Muscle layer of duodenum (tissue), 2 donors: ENCODE measurements at regions not wholly inside any gene's neighbourhood (a gene's known extent, or its start where the extent isn't known, plus 50 kb on each side); places are given as distances from the start of the nearest gene placed in this dataset.
"Not testable (repeated sequence)": the region's sequence is repeated elsewhere in the genome, so short reads cannot be mapped to it uniquely, and the experiment has no call there.

ENCODE experiments used
- H3K27ac ChIP-seq: one replicate; pipeline ENCODE4 v1.7.0; 2013; ENCODE audit warnings: mild to moderate bottlenecking, low read length
- H3K27me3 ChIP-seq: one replicate; pipeline ENCODE4 v1.7.0; 2013; ENCODE audit warnings: low read depth, mild to moderate bottlenecking, control low read depth, low read length
- H3K36me3 ChIP-seq, 2 donors: one replicate each; pipeline ENCODE4 v1.7.0; 2013; ENCODE audit warnings: low read length in 2 of 2, control low read depth in 1 of 2, mild to moderate bottlenecking in 1 of 2; ENCODE audit not compliant: insufficient read depth in 2 of 2, control insufficient read depth in 1 of 2
- H3K4me1 ChIP-seq, 2 donors: one replicate each; pipeline ENCODE4 v1.7.0; 2013; ENCODE audit warnings: low read length in 2 of 2, mild to moderate bottlenecking in 2 of 2, control low read depth in 1 of 2, moderate library complexity in 1 of 2; ENCODE audit not compliant: insufficient read depth in 2 of 2, control insufficient read depth in 1 of 2
- H3K4me3 ChIP-seq, 2 donors: one replicate each; pipeline ENCODE4 v1.7.0; 2013; ENCODE audit warnings: low read length in 2 of 2, low read depth in 1 of 2, mild to moderate bottlenecking in 1 of 2
- H3K9me3 ChIP-seq, 2 donors: one replicate each; pipeline ENCODE4 v1.7.0; 2013; ENCODE audit warnings: low read length in 2 of 2, control low read depth in 1 of 2, mild to moderate bottlenecking in 1 of 2; ENCODE audit not compliant: control insufficient read depth in 1 of 2
- donor health status: healthy.

GRCh38 chr9:7507566-7508270, 291.9 kb downstream of the DMAC1 start:
- H3K4me3 ChIP-seq = no peak overlapping the region
- no peaks in the 10 kb centered on the region for H3K4me1 ChIP-seq
- no peaks in the 10 kb centered on the region for H3K27me3 ChIP-seq
- no peak overlapping the region for H3K27ac ChIP-seq
- H3K36me3 ChIP-seq = no peaks in the 10 kb centered on the region
- H3K9me3 ChIP-seq = no peaks in the 10 kb centered on the region

DNA sequence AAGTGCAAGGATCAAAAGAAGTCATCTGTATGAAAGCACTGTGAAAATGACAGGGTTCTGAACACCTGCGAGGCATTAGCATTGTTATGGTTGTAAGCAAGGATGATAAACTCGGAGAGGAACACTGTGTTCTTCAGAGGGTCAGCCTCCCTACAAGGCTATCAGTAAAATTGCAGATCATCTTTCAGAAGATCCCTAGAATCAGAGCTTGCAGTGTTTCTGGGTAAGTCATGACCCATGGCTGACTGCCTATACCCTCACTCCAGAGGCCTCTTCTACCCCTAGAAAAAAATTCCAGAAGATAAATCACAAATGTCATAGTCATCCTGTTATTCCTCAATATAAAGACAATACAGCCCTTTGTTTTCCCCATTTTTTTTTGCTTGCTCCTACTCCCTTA, 292.6 kb downstream of the DMAC1 start:
- Histone ChIP-seq H3K4me3 (no peak overlapping the region), H3K36me3 (no peaks in the 10 kb centered on the region), H3K27ac (no peak overlapping the region)

GRCh38 chr9:7500521-7500920, 299.1 kb downstream of the DMAC1 start:
- no peaks in the 10 kb centered on the region for H3K27me3 ChIP-seq
- no peaks in the 10 kb centered on the region for H3K4me1 ChIP-seq
- H3K9me3 ChIP-seq = no peaks in the 10 kb centered on the region
- H3K36me3 ChIP-seq = no peaks in the 10 kb centered on the region
- no peak overlapping the region for H3K4me3 ChIP-seq
- H3K27ac ChIP-seq = no peak overlapping the region

More for the DNA sequence above, 292.6 kb downstream of the DMAC1 start:
- H3K4me1 ChIP-seq = no peaks in the 10 kb centered on the region
- no peaks in the 10 kb centered on the region for H3K27me3 ChIP-seq
- no peaks in the 10 kb centered on the region for H3K9me3 ChIP-seq

- Histone ChIP-seq H3K9me3 (no peaks in the 10 kb centered on the region), H3K36me3 (no peaks in the 10 kb centered on the region), H3K27me3 (no peaks in the 10 kb centered on the region), H3K4me3 (no peak overlapping the region), H3K4me1 (no peaks in the 10 kb centered on the region), H3K27ac (no peak overlapping the region)
Measured at GRCh38 chr9:7491641-7492040, 307.9 kb downstream of the DMAC1 start.

GRCh38 chr9:7490317-7491108, 309.1 kb downstream of the DMAC1 start:
- H3K36me3 ChIP-seq = no peaks in the 10 kb centered on the region
- H3K27me3 ChIP-seq = no peaks in the 10 kb centered on the region
- no peak overlapping the region for H3K27ac ChIP-seq
- no peak overlapping the region for H3K4me3 ChIP-seq
- no peaks in the 10 kb centered on the region for H3K4me1 ChIP-seq
- H3K9me3 ChIP-seq = no peaks in the 10 kb centered on the region

GRCh38 chr9:7489036-7489435, 310.5 kb downstream of the DMAC1 start:
- H3K27me3 ChIP-seq = no peaks in the 10 kb centered on the region
- no peaks in the 10 kb centered on the region for H3K4me1 ChIP-seq

GRCh38 chr9:7484014-7484413, 315.6 kb downstream of the DMAC1 start:
- not testable (repeated sequence) for H3K27ac ChIP-seq, H3K4me3 ChIP-seq, H3K27me3 ChIP-seq, H3K36me3 ChIP-seq, H3K4me1 ChIP-seq, H3K9me3 ChIP-seq

More at GRCh38 chr9:7489036-7489435, 310.5 kb downstream of the DMAC1 start:
- Histone ChIP-seq H3K9me3 (no peaks in the 10 kb centered on the region), H3K36me3 (no peaks in the 10 kb centered on the region), H3K27ac (no peak overlapping the region), H3K4me3 (no peak overlapping the region)

DNA sequence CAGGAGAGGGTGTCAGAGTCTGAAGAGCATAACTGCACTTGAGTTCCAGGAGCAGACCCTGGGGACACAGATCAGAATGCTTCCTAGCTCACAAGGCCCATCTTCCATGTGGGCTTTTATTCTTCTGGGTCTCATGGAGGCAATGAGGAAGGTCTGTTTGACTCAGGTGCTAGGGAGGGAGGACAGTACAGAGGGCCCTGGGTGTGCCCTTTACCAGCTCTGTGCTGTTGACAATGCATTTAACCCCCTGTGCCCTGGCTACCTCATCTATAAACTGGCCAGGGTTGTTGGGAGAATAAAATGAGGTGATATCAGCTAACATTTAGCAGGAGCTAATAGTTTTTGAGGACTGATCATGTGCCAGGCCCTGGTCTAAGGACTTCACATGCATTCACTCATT, 318.0 kb downstream of the DMAC1 start:
- H3K4me3 ChIP-seq = no peak overlapping the region
- H3K36me3 ChIP-seq = no peaks in the 10 kb centered on the region
- H3K9me3 ChIP-seq = no peaks in the 10 kb centered on the region
- no peaks in the 10 kb centered on the region for H3K27me3 ChIP-seq
- no peak overlapping the region for H3K27ac ChIP-seq
- H3K4me1 ChIP-seq = no peaks in the 10 kb centered on the region

DNA sequence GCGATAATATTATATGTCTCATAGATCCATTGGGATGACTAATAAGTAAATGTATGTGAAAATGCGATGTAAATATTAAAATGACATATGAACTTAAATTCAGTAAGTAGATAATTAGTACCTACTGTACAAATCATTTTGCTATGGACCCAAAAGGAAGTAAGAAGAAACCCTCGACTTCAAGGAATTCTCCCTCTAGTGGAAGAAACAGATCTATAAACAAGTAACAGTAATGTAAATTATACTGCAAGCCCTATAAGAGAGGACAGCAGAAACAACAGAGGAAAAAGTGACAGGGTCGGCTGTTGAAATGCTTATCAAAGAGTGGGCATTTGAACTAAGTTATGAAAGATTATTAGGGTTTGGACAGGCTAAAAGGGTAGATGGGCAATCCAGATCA, 320.3 kb downstream of the DMAC1 start:
- Histone ChIP-seq H3K27ac (no peak overlapping the region), H3K36me3 (no peaks in the 10 kb centered on the region), H3K9me3 (no peaks in the 10 kb centered on the region), H3K4me1 (no peaks in the 10 kb centered on the region), H3K4me3 (no peak overlapping the region), H3K27me3 (no peaks in the 10 kb centered on the region)

GRCh38 chr9:7478646-7479045, 320.9 kb downstream of the DMAC1 start:
- no peak overlapping the region for H3K4me3 ChIP-seq
- no peaks in the 10 kb centered on the region for H3K27me3 ChIP-seq
- H3K4me1 ChIP-seq = no peaks in the 10 kb centered on the region
- no peaks in the 10 kb centered on the region for H3K9me3 ChIP-seq
- H3K36me3 ChIP-seq = no peaks in the 10 kb centered on the region
- H3K27ac ChIP-seq = no peak overlapping the region

GRCh38 chr9:7467186-7467585, 332.4 kb downstream of the DMAC1 start:
- H3K4me1 ChIP-seq = no peaks in the 10 kb centered on the region
- H3K27ac ChIP-seq = no peak overlapping the region
- no peaks in the 10 kb centered on the region for H3K36me3 ChIP-seq
- H3K4me3 ChIP-seq = no peak overlapping the region
- no peaks in the 10 kb centered on the region for H3K9me3 ChIP-seq
- no peaks in the 10 kb centered on the region for H3K27me3 ChIP-seq
